Fibroblast of skin of left biceps (primary cell): ENCODE measurements at regions not wholly inside any gene's neighbourhood (a gene's known extent, or its start where the extent isn't known, plus 50 kb on each side); places are given as distances from the start of the nearest gene placed in this dataset.
A peak's percentile ranks its signal among the peaks of the same experiment; 100 is the strongest.
"Not testable (repeated sequence)": the region's sequence is repeated elsewhere in the genome, so short reads cannot be mapped to it uniquely, and the experiment has no call there.

Source experiments
- DNase-seq, 2 experiments: peaks; one replicate each; pipeline ENCODE4 v3.0.0-alpha.2; 2013; ENCODE audit warnings: low read depth in 2 of 2

- DNase-seq, result no peak
Measured at GRCh38 chr5:143898916-143899591, 87.1 kb downstream of the HMHB1 start.

DNA sequence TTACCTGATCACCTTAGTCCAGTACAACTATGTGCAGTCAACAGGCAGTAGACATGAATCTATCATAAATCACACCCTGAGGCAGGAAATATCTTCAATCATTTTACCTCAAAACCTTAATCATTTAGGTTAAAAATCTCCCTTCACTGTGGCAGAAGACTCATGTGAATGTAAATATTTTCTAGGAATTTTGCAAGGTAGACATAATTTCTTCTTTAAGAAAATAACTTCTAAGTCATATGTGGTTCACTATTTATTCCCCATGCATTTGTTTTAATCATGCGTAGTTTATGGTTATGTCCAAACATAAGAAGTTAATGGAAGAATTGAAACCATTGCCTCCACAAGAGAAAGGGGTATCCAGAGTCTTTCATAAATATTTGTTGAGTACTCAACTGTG is 97.0 kb downstream of the HMHB1 start:
- DNase-seq, result no peak

GRCh38 chr5:143913008-143913752 is 101.2 kb downstream of the HMHB1 start:
- DNase-seq, result no peak

DNA sequence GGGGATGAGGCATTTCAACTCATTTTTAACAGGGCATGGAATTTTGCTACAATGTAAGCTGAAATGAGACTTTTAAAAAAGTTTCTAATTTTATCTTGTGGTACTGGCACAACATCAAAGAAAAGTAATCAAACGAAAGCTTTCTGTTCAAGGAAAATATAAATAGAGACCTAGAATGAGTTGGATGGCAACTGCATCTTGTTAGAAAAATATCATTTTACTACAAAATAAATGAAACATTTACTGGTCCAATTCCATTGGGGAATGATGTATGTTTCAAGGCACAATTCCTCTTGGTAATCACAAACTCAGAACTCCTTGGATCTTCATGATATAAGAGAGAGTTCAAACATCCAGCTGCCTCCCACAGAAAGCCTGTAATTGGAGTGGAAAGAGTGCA is 102.8 kb downstream of the HMHB1 start:
- no peak for DNase-seq

DNA sequence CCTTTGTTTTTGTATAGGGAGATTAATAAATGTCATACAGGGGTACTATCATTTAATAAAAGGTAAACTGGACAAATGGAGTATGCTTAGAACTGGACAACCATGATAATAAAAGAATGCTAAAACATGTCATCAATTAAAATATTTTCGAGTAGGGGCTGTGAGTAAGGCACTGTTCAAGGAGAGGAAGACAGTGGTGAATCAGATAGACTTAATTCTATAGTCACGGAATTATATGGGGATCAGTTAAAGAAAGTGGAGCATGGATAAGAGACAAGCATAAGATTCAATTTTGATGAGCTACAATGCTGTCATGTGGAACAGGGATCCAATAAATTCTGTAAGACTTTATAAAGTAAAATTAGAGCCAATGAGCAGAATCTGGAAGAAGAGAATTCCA is 104.5 kb downstream of the HMHB1 start:
- peak in 1 of 2 experiments; percentile 19 for DNase-seq

DNA sequence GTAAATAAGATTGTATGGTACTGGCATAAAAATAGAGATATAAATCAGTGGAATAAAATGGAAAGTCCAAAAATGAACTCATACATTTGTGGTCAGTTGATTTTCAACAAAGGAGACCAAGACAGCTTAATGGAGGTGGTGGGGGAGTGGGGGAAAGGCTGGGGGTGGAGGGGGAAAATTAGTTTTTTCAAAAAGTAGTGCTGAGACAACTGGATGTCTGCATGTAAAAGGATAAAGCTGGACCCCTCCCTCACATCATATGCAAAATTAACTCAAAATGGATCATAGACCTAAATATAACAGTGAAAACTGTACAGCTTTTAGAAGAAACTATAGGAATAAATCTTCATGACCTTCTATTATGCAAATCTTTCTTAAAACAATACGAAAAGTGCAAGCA is 107.0 kb downstream of the HMHB1 start:
- no peak for DNase-seq

- peak in 1 of 2 experiments; percentile 28 for DNase-seq
Measured at GRCh38 chr5:143920772-143921171, 108.8 kb downstream of the HMHB1 start.

GRCh38 chr5:143921525-143922311 is 109.8 kb downstream of the HMHB1 start:
- peak; percentile 94 to 95 for DNase-seq

DNA sequence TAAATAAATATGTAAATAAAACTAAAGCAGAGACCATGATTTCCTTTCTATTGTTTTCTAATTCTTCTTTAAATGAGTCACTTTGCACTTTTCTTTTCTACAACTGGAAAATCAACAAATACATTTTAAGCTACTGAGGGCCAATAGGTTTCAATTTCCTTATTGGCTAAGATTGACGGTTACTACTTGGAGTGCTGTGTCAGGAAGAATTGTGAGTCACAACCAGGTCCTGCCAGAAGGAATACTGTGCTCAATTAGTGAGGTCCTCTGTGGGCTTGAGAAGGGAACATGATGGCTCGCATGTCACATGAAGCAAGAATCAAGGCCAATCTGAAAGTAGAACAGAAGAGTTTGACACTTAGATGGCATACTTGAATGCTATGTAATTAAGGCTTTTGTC is 110.8 kb downstream of the HMHB1 start:
- DNase-seq, result peak in 1 of 2 experiments; percentile 42

- no peak for DNase-seq
Measured at GRCh38 chr5:143923634-143924266, 111.8 kb downstream of the HMHB1 start.

- DNase-seq, result no peak
Measured at GRCh38 chr5:143924311-143924978, 112.5 kb downstream of the HMHB1 start.

GRCh38 chr5:143924979-143925325 is 113.0 kb downstream of the HMHB1 start:
- not testable (repeated sequence) for DNase-seq

- DNase-seq, result no peak
Measured at GRCh38 chr5:143929486-143929885, 117.5 kb downstream of the HMHB1 start.

DNA sequence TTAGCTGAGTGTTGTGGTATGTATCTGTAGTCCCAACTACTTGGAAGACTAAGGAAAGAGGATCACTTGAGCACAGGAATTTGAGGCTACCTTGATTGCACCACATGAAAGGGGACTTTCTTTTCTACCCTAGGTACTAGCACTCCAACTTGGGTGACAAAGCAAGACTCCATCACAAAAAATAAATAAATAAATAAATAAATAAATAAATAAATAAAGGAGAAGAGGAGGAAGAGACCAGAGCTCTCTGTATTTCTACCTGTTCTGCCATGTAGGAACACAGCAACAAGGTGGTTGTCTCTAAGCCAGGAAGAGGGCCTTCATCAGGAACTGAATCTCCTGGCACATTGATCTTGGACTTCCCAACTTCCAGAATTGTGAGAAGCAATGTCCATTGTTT is 118.6 kb downstream of the HMHB1 start:
- no peak for DNase-seq

- DNase-seq, result no peak
Measured at GRCh38 chr5:143931476-143931875, 119.5 kb downstream of the HMHB1 start.

- no peak for DNase-seq
Measured at GRCh38 chr5:143931986-143932385, 120.0 kb downstream of the HMHB1 start.

GRCh38 chr5:143932584-143932983 is 120.6 kb downstream of the HMHB1 start:
- DNase-seq, result no peak

DNA sequence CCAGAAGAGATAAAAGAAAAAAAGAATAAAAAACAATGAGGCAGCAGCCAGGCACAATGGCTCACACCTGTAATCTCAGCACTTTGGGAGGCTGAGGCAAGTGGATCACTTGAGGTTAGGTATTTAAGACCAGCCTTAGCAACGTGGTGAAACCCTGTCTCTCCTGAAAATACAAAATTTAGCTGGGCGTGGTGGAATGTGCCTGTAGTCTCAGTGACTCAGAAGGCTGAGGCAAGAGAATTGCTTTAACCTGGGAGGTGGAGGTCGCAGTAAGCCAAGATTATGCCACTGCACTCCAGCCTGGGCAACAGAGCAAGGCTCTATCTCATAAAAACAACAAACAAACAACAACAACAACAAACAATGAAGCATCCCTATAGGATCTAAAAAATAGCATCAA is 121.5 kb downstream of the HMHB1 start:
- DNase-seq, result no peak

DNA sequence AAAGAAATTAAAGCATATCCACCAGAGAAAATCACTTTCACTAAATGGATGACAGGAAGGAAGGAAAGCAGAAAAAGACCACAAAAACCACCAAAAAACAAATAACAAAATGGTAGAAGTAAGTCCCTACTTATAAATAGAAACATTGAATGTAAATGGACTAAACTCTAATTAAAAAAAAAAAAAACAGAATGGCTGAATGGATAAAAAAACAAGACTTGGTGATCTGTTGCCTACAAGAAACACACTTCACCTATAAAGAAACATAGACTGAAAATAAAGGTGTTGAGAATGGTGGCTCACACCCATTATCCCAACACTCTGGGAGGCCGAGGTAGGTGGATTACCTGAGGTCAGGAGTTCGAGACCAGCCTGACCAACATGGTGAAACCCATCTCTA is 122.9 kb downstream of the HMHB1 start:
- DNase-seq, result no peak

DNA sequence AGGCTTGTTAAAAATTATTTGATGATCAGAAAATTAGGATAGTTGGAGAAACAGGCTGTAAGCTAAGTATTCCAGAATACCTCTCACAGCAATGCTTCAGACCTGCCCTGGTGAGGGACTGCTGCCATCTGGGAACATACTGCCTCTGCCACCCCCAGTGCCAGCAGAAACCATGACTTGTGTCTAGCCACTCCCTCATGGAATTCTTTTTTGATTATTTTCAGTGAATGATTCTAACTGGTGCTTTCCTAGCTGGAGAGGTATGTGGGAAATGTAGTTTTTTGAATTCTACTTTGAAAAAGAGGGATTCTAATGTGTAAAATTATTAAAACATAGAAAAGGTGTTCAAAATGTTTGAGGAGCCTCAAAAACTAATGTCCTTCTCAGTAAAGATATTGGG is 126.3 kb downstream of the HMHB1 start:
- DNase-seq, result no peak

- DNase-seq, result no peak
Measured at GRCh38 chr5:143946837-143947236, 134.9 kb downstream of the HMHB1 start.

DNA sequence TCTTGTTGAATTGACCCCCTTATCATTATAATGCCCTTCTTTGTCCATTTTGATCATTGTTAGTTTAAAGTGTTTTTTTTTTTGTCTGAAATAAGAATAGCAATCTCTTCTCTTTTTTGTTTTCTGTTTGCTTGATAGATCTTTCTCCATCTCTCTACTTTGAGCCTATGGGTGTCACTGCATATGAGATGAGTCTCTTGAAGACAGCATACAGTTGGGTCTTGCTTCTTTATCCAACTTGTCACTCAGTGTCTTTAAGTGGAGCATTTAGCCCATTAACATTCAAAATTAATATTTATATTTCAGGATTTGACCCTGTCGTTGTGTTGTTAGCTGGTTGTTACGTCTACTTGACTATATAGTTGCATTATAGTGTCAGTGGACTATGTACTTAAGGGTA is 135.4 kb downstream of the HMHB1 start:
- no peak for DNase-seq
